ENCODE measurements at regions not wholly inside any gene's neighbourhood (a gene's known extent, or its start where the extent isn't known, plus 50 kb on each side); places are given as distances from the start of the nearest gene placed in this dataset.
"Not testable (repeated sequence)": the region's sequence is repeated elsewhere in the genome, so short reads cannot be mapped to it uniquely, and the experiment has no call there.

DNA sequence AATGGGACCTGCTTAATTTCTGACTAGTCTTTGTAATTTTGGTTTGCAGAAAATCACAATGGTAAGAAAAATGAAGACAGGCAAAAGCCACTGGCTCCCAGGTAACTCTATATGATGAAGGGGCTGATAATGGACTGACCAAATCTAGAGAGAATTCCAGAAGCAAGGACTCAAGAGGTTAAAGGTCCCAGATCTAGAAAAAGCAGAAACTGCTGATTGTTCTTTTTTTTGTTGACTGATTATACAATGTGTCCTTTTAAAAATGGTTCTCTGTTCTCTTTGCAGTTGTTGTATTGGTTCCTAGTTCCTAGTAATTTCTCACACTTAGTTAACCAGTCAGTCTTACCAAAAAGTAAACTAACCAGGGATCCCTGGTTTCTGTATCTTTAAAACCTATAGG is 81.4 kb downstream of the PPIAL4C start:
- not testable (repeated sequence) for DNase-seq; H3K27me3 ChIP-seq; H3K9me3 ChIP-seq; H3K4me1 ChIP-seq; H3K4me3 ChIP-seq; ATAC-seq (ENCODE audit: low FRiP score in 2 of 2); H3K27ac ChIP-seq; H3K36me3 ChIP-seq

DNA sequence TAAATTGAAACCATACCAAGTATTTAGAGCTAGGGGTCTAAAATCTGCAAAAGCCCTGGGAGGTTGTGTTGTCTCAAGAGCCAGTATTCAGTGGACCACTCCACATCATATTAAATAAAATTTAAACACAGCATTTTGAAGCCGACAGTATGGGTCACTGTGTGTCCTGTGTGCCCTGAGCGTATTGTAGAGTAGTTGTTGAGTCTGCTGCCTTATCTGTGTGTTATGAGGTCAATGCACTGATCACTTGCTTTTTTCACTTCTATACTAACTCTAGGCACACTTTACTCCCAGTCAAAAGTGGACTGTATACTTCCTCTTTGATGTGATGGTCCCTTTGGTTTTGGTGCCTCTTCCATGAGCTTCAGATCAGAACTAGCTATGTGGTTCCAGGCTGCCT is 81.9 kb downstream of the PPIAL4C start:
- 92 to 94% methylated on average over 2 of the region's 2 CpGs for WGBS, 2 donors
- H3K36me3 ChIP-seq; H3K4me1 ChIP-seq; H3K27me3 ChIP-seq; H3K27ac ChIP-seq; H3K9me3 ChIP-seq; H3K4me3 ChIP-seq; DNase-seq; ATAC-seq (ENCODE audit: low FRiP score in 2 of 2): not testable (repeated sequence)

DNA sequence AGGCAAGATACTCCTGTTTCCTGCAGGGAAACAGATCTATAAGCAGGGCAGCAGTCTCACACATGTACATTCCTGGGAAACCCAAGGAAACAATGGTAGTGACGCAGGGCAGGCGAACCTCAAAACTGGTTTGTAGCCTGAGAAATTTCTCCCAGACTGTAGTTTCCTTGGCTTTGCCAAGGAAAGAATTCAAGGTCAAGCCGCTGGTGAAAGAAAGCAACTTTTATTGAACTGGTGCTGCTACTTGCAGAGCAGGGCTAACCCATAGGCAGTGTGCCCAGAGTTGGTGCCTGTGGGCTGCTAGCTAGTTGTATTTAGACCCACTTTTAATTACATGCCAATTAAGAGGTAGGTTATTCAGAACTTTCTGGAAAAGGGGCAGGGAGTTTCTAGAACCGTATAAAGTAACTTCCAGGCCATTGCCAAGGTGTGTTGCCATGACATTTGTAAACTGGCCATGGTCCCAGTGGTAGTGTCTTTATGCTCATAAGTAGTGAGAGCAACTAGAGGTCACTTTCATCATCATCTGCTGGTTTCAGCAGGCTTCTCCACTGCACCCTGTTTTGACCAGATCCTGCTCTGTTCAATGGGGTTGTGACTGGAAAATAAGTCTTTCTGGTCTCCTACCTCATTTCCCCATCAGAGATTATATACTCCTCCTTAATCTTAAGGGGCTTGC is 89.7 kb downstream of the PPIAL4C start:
- not testable (repeated sequence) for H3K27me3 ChIP-seq; H3K4me3 ChIP-seq; DNase-seq; ATAC-seq (ENCODE audit: low FRiP score in 2 of 2); H3K27ac ChIP-seq; H3K9me3 ChIP-seq; H3K36me3 ChIP-seq; H3K4me1 ChIP-seq
- WGBS, 2 donors, result 79 to 82% methylated on average over 2 to 4 of the region's 4 CpGs

- H3K4me1 ChIP-seq; ATAC-seq (ENCODE audit: low FRiP score in 2 of 2); H3K9me3 ChIP-seq; H3K27me3 ChIP-seq; H3K4me3 ChIP-seq; H3K36me3 ChIP-seq; H3K27ac ChIP-seq: not testable (repeated sequence)
- peak in 1 of 2 donors; percentile 36 for DNase-seq
- WGBS, 2 donors, result 97 to 100% methylated on average over 20 to 22 of the region's 23 CpGs
Measured at GRCh38 chr1:149674921-149675320, 91.3 kb downstream of the PPIAL4C start.

DNA sequence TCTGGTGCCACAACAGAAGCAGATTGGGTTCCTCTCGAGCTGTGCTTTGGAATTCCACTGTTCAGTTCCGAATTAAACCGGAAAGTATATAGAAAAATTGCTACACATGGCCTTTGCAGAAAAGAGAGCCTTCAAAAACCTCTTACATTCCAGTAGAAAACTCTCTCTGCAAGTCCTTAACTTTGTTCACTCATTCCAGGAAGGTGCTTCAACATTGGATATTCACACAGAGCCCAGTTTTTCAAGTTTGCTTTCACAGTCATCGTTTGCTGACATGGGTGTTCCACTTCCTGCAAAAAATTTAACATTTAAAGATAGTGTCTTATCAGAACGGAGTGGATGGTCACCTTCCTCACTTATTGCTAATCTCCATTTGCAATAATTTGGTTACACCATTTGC is 93.7 kb downstream of the PPIAL4C start:
- WGBS, 2 donors, result 59 to 68% methylated on average over 5 of the region's 5 CpGs
- not testable (repeated sequence) for H3K4me3 ChIP-seq, H3K27ac ChIP-seq, H3K27me3 ChIP-seq, DNase-seq, H3K36me3 ChIP-seq, H3K4me1 ChIP-seq, H3K9me3 ChIP-seq
- ATAC-seq (ENCODE audit: low FRiP score in 2 of 2), result peak in 1 of 2 donors; percentile 30

- H3K4me3 ChIP-seq, H3K27me3 ChIP-seq, DNase-seq, H3K36me3 ChIP-seq, H3K27ac ChIP-seq, H3K9me3 ChIP-seq, H3K4me1 ChIP-seq: not testable (repeated sequence)
- 80 to 100% methylated on average over 1 of the region's 3 CpGs for WGBS, 2 donors
- peak; percentile 75 to 77 for ATAC-seq (ENCODE audit: low FRiP score in 2 of 2)
Measured at GRCh38 chr1:149686593-149687238, 95.8 kb upstream of the FCGR1A start.

DNA sequence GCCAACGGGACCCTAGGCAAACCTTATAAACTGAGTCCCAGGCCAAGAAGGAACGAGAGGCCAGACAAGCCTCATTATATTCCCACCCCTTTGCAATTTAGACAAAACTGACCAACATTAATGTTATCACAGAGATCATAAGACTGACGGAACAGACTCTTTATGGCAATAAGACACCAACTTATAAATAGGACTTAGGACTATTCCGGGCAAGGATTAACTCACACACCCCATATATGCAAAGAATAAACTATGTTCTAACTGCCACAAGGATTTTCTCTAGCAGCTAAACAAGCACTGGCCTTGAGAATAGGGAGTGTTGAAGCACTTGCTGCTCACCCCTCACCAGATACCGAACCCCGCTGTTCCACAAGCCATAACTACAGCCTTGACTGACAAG is 91.1 kb upstream of the FCGR1A start:
- H3K4me3 ChIP-seq, result not testable (repeated sequence)

GRCh38 chr1:149692804-149693539 is 89.5 kb upstream of the FCGR1A start:
- not testable (repeated sequence) for H3K9me3 ChIP-seq, H3K27me3 ChIP-seq, H3K36me3 ChIP-seq, H3K27ac ChIP-seq, H3K4me3 ChIP-seq, H3K4me1 ChIP-seq
- ATAC-seq (ENCODE audit: low FRiP score in 2 of 2), result peak in 1 of 2 donors; percentile 5
- WGBS, 2 donors, result 94 to 95% methylated on average over 8 to 9 of the region's 17 CpGs
- DNase-seq, result peak in 1 of 2 donors; percentile 70

More for the DNA sequence above, 91.1 kb upstream of the FCGR1A start:
- DNase-seq; H3K27ac ChIP-seq; ATAC-seq (ENCODE audit: low FRiP score in 2 of 2); H3K36me3 ChIP-seq; H3K27me3 ChIP-seq; H3K4me1 ChIP-seq; H3K9me3 ChIP-seq: not testable (repeated sequence)
- 86 to 97% methylated on average over 4 of the region's 6 CpGs for WGBS, 2 donors

GRCh38 chr1:149695066-149695465 is 87.4 kb upstream of the FCGR1A start:
- not testable (repeated sequence) for H3K4me1 ChIP-seq, H3K4me3 ChIP-seq, H3K27me3 ChIP-seq, DNase-seq, H3K9me3 ChIP-seq, H3K36me3 ChIP-seq, H3K27ac ChIP-seq
- peak in 1 of 2 donors; percentile 37 for ATAC-seq (ENCODE audit: low FRiP score in 2 of 2)
- WGBS, 2 donors, result 33% methylated on average over 1 of the region's 3 CpGs; no CpG with 5 or more reads in 1 of the 2 donors

DNA sequence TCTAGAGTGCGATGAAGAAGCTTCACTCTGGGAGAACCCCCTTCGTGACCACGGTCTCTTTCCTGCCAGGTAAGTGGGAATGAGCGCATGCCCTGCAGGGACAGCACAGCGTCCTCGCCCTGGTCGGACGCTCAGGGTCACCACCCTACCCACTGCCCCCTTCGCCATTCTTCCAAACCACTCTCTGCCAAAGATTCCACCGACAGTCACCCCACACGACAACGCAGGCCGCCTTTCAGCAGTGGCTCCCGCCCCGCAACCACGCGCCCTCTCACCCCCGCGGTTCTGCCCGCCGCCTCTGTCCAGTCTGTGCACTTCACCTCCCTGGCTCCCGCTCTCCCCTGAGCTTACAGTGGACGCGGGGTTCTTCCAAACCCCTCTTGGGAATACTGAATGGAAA is 82.3 kb upstream of the FCGR1A start:
- H3K9me3 ChIP-seq; ATAC-seq (ENCODE audit: low FRiP score in 2 of 2); H3K27me3 ChIP-seq; H3K36me3 ChIP-seq; H3K27ac ChIP-seq; H3K4me1 ChIP-seq; H3K4me3 ChIP-seq: not testable (repeated sequence)
- DNase-seq, result peak in 1 of 2 donors; percentile 37
- 5 to 28% methylated on average over 14 to 19 of the region's 24 CpGs for WGBS, 2 donors

- no CpG with 5 or more reads among the region's 58 CpGs for WGBS, 2 donors
- not testable (repeated sequence) for H3K4me1 ChIP-seq, H3K27ac ChIP-seq, H3K9me3 ChIP-seq, DNase-seq, H3K4me3 ChIP-seq, H3K27me3 ChIP-seq, H3K36me3 ChIP-seq
- ATAC-seq (ENCODE audit: low FRiP score in 2 of 2), result peak; percentile 43 to 59
Measured at GRCh38 chr1:149700677-149701567, 81.6 kb upstream of the FCGR1A start.

GRCh38 chr1:149708192-149708853 is 74.2 kb upstream of the FCGR1A start:
- not testable (repeated sequence) for H3K4me1 ChIP-seq, H3K9me3 ChIP-seq, H3K27me3 ChIP-seq, H3K36me3 ChIP-seq, H3K27ac ChIP-seq
- H3K4me3 ChIP-seq, result peak overlapping the region in 3 of 4 donors; percentile 30 to 35 (median 35)
- peak in 1 of 2 donors; percentile 55 for DNase-seq
- ATAC-seq (ENCODE audit: low FRiP score in 2 of 2), result peak; percentile 90 to 97
- 1 to 2% methylated on average over 9 to 12 of the region's 22 CpGs for WGBS, 2 donors
